GM19438 (cell line): ENCODE measurements at regions not wholly inside any gene's neighbourhood (a gene's known extent, or its start where the extent isn't known, plus 50 kb on each side); places are given as distances from the start of the nearest gene placed in this dataset.

Experiments
- ATAC-seq: cut with Tn5 transposase; IDR thresholded peaks from one replicate; pipeline ENCODE4 v1.9.1; 2021; ENCODE audit warnings: low read depth; ENCODE audit not compliant: unreplicated experiment

GRCh38 chr21:35770101-35770945 is 290.0 kb downstream of the SETD4 start:
- no peak for ATAC-seq

DNA sequence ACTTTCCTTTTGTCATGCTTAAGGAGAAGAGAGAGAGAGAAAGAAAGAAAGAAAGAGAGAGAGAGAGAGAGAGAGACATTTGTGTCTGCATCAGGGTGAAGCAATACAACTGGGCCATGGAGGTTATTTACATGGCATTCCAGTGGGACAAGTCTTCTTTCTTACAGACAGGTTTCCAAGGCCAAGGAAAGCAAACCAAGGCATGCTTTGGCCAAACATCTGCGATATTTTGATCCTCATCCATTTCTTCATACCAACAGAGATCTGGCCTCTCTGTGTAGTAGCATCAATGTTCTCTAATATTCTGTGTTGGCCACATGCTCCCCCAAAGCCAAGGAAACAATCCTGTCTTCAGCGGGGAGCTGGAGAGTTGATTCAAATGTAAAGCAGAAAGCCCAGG is 292.1 kb downstream of the SETD4 start:
- no peak for ATAC-seq

DNA sequence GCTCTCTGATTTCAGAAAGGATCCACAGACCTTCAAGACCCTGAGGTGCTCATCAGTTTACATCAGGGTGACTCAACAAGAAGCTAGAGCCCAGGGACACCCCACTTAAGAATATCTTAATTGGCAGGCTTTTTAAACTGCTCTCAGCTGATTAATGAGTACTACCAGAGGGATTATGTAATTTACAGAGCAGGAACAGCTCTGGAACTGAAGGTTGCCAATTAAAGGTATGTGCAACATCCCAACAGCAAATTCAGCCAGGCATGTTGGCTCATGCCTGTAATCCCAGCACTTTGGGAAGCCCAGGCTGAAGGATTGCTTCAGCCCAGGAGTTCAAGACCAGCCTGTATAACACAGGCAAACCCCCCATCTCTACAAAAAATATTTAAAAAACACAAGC is 295.7 kb downstream of the SETD4 start:
- ATAC-seq = no peak

GRCh38 chr21:35764077-35764476 is 296.2 kb downstream of the SETD4 start:
- ATAC-seq = no peak

GRCh38 chr21:35754583-35754982 is 305.7 kb downstream of the SETD4 start:
- no peak for ATAC-seq

DNA sequence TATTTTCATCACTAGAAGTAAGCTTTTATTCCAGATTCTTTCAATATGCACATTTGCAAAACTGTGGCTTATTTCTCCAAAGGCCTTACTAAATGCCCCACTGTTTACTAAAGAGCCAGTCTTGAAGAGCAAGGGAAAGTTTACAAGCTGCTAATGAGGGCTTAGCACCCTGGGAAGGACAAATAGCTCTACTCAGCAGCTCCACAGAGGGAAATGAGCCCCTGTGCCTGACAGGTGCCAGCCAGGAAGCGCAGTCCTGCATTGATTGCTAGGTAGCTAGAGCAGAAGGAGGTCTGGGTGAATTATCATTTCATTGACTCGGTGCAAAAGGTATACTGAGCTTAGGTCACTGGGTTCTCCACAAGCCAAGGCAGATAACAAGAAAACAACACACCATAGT is 307.0 kb downstream of the SETD4 start:
- ATAC-seq = no peak

DNA sequence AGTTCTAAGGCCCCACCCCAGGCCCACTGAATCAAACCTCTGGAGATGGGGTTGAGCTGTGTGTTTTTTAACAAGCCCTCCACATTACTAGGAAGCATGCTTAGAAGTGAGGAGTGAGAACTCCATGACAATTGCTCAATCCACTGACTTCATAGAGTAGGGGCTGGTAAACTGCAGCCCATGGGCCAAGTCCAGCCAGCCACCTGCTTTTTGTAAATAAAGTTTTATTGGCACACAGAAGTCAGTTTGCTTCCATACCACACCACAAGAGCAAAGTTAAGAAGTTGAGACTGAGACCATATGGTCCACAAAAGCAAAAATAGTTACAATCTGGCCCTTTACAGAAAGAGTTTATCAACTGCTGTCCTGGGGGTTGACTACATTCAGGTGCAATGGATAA is 309.2 kb downstream of the SETD4 start:
- ATAC-seq = no peak

DNA sequence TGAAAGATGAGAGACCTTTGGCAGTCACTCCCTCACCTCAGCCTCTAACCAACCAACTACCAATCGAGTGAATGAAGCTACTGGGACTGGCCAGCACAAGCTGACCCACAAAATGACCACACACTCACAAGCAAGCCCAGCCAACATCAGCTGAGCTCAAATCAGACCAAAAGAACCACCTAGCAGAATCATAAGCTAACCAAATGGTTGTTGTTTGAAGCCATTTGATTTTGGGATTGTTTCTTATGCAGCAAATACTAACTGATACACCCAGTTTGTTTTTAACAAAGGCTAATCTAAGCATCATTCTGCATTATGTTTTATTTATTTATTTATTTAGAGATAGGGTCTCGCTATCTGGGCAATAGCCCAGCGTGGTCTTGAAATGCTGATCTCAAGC is 310.4 kb downstream of the SETD4 start:
- no peak for ATAC-seq

DNA sequence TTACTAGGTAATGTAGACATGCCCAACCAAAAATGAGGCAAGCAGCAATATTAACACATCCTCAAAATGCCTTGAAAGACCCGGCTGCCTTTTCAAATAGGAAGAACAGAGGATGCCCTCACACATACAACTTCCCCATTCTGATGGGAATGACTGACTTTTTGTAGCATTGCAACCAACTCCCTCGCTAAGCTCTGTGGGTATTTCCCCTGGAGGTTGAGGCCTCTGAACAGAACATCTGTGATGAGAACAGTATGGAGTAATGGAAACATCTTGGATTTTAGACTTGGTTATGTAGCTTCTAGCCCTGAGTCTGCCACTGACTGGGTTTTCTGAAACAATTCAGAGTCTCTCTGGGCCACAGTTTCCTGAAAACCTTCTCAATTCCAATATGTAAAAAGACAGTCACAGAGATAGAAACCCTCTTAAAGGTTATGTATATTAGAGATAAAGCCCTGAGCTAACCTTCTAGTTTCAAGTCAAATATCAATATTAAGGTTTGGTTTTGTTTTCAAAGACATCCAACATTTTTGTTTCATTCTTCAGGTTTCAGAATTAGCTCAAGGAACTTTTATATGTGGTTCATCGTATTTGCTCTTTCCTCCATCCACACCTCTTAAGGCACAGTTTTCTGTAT is 311.5 kb downstream of the SETD4 start:
- no peak for ATAC-seq

DNA sequence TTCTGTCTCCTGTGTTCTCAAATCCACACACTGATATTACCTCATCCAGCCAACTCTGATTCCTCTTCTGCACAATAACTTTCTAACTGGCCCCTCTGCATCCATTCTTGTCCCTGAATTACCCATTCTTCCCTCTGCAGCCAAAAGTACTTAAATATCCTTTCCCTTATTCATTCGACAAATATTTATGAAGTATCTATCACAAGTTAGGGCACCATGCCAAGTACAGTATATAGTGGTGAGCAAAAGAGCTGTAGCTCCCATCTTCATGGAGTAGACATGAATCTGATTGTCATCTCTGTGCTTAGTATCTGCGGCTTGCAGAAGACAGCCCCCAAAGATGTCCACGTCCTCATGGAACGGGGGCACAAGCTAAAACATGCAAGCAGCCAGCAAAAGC is 316.8 kb downstream of the SETD4 start:
- ATAC-seq = no peak

DNA sequence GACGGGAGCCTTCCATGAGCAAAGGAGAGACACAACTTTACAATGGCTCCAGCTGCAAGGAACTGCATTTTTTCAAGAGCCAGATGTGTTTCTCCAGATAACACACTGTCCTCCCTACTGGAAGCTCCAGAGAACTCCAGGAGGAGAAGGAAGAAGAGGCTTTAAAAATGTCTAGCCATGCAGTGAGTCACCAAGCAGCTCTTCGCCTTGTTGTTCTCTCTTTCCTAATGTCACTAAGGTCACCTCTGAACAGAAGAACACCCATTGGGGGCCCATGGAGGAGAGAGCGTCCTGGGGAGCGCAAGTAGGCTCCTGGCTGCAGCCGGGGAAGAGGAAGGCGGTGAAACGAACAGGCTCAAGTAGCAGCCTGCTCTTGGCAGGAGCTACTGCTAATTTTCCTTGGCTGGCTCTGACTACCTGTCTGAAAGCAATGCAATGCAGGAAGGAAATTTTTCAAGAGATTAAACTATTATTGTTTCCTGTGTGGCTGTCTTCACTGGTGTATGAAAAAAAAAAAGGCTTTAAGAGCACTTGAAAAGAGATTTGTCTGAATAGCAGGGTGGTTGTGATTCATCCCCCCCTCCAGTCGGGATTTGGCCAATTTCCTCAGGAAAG is 321.9 kb downstream of the SETD4 start:
- no peak for ATAC-seq

- ATAC-seq = no peak
Measured at GRCh38 chr21:35737899-35738346, 322.4 kb downstream of the SETD4 start.

- ATAC-seq = no peak
Measured at GRCh38 chr21:35737449-35737848, 322.9 kb downstream of the SETD4 start.

- no peak for ATAC-seq
Measured at GRCh38 chr21:35732788-35733187, 327.5 kb downstream of the SETD4 start.

DNA sequence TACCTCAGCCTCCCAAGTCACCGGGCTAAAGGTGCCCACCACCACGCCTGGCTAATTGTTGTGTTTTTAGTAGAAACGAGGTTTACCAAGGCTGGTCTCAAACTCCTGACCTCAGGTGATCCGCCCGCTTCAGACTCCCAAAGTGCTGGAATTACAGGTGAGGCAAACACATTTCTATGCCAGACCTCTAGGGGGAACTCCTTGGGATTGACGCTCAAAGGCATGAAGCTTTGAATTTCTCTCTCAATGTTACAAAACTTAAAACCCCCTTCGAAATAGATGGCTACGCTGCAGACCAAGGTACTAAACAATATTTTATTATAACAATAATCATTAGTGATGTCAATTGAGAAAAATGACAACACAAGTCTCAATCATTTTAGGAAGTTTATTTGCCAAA is 330.0 kb downstream of the SETD4 start:
- no peak for ATAC-seq

DNA sequence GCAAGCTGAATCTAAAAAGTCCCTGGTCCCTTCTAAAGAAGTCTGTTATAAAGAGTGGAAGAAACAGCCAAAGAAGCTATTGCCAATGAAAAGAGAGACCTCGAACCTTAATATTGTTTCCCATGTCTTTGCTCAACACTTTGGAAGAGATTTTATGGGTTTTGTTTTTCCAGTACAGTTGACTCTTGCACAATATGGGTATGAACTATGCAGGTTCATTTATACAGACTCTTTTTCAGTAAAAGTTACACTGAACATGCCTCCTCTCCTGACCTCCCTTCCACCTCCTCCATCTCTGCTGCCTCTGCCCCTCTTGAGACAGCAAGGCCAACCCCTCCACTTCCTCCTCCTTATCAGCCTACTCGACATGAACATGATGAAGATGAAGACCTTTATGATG is 332.5 kb downstream of the SETD4 start:
- no peak for ATAC-seq

DNA sequence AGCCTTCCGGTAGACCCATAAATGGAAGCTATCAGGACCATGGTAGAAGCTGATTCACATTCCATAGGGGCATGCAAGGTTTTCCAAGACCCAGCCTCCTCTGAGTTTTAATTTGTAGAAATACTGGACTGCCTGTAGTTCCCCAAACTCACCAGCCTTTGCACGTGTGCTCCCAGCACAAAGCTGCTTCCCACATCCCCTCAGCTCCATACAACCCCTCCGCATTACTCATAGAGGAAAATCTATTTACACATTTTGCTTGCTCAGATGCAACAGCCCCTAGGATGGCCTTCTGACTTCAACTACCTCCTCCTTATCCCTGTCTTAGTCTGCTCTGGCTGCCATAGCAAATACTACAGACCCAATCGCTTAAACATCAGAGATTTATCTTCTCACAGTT is 336.2 kb downstream of the SETD4 start:
- no peak for ATAC-seq

- ATAC-seq = no peak
Measured at GRCh38 chr21:35721701-35722100, 338.6 kb downstream of the SETD4 start.

DNA sequence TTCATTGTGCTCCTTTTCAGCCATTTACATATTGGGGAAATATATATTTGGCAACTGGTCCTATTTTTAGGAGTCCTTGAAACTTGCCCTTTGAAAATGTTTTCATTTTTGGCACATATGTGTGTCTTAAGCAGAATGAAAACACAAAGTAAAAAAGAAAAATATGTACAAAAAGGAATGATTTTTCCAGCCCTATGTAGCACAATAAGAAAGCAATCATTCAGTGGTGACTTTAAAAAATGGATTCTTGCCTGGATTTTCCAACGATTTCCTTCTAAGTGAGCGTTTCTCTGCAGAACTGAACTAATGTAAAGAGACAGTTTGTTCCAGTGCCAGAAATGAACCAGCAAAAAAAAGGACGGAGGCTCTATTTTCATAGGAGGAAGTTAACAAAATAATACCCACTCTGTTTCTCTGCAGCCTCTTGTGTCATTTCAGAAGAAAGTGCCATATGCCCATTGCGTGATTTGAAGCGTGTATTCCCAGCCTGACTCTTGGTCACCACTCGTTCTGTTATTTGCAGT is 340.1 kb downstream of the SETD4 start:
- ATAC-seq = no peak

DNA sequence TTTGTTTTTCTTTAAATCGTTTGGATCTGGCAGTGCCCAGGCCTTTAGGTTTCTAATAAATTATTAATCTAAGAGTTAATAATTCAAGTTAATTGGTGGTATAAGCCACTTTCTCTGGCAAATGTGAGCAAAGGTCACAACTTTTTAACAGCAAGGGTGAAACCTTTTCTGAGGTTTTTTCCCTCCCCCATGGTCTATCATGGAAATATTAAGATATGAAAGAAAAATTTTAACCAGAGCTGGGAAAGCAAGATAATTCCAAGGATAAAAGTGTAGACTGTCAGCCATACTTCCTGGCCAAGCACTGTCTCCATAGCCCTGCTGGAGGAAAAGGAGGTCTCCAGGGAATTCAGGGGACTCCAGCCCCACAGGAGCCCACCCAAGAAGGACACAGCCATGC is 341.2 kb downstream of the SETD4 start:
- no peak for ATAC-seq

- ATAC-seq = no peak
Measured at GRCh38 chr21:35716876-35717565, 343.3 kb downstream of the SETD4 start.
